ENCODE measurements at regions not wholly inside any gene's neighbourhood (a gene's known extent, or its start where the extent isn't known, plus 50 kb on each side); places are given as distances from the start of the nearest gene placed in this dataset.

DNA sequence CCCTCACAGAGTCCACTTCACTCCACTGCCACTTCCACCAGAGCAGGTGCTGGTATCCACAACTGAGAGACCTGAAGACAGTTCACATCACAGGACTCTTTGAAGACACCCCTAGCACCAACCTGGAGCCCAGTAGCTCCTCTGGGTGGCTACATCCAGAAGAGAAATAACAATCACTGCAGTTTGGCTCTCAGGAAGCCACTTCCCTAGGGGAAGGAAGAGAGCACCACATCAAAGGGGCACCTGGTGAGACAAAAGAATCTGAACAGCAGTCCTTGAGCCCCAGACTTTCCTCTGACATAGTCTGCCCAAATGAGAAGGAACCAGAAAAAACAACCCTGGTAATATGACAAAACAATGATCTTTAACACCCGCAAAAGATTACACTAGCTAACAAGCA, 113.2 kb downstream of the TENT5C start:
- Histone ChIP-seq H3K9me3 (no peaks in the 10 kb centered on the region), H3K4me3 (no peak overlapping the region), H3K27ac (no peak overlapping the region), H3K27me3 (no peaks in the 10 kb centered on the region), H3K36me3 (no peaks in the 10 kb centered on the region), H3K4me1 (ENCODE audit: insufficient read depth) (no peaks in the 10 kb centered on the region)
- DNase-seq: no peak
- 82 to 93% (median 85%) methylated on average over 1 of the region's 1 CpG for WGBS, 3 donors
- TF ChIP-seq EP300 (IDR thresholded peaks at IDR 0.05): no peak
- TF ChIP-seq, protein P1, sequence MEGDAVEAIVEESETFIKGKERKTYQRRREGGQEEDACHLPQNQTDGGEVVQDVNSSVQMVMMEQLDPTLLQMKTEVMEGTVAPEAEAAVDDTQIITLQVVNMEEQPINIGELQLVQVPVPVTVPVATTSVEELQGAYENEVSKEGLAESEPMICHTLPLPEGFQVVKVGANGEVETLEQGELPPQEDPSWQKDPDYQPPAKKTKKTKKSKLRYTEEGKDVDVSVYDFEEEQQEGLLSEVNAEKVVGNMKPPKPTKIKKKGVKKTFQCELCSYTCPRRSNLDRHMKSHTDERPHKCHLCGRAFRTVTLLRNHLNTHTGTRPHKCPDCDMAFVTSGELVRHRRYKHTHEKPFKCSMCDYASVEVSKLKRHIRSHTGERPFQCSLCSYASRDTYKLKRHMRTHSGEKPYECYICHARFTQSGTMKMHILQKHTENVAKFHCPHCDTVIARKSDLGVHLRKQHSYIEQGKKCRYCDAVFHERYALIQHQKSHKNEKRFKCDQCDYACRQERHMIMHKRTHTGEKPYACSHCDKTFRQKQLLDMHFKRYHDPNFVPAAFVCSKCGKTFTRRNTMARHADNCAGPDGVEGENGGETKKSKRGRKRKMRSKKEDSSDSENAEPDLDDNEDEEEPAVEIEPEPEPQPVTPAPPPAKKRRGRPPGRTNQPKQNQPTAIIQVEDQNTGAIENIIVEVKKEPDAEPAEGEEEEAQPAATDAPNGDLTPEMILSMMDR (IDR thresholded peaks at IDR 0.05): no peak
- no peak for TF ChIP-seq POLR2A (IDR thresholded peaks at IDR 0.05)
- intact Hi-C loops (cut with DNase I): no loop called here

DNA sequence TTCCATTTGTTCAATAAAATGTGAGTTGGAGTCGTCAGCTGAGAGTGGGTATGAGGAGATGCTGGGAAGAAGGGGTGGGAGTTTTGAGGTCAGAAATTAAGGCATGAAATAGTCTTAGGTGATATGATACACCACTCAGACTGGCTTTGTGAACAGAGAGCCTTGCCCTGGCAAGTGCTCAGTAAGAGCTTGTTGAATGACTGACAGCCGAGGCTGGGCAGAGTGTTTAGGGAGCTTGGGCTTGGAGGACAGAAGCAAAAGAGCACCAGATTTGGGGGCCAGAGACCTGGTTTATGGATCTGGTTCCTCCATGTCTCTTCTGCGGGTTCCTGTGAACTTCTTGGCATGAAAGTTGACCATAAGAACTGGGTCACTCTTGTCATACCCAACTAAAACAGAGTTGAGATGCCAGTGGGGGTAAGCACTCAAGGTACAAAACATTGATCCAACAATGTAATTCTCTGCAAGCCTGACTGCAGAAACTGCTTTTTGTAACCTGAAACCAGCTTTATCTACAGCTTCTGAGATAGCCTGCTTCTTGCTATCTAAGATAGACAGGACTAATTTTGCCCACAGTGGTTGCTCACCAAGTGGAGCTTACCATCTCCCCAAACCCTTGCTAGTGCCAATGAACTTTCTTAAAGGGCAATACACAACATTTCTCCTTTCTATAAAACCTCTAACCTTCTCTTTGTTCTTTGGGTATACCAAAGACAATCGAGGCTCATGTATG, 126.4 kb downstream of the TENT5C start:
- 85 to 91% (median 87%) methylated on average over 4 of the region's 4 CpGs for WGBS, 3 donors

DNA sequence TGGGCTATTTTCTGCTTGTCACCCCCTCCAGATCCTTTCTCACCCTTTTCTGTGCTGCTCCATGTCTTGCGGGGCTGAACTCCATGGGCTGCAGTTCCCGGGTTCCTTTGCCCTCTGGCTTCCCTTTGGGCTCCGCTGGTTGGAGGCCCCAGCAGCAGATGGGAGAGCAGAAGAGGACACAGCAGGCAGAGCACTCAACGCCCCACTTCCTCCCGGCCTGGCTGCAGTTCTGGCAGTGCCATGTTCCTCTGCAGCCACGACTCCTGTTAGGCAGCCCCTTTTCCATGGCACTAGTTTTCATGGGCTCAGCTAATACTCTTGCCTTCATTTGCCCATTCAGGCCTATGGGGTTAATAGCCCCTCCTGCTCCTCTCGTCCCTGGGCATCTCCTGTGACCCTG, 127.1 kb downstream of the TENT5C start:
- intact Hi-C loops (cut with DNase I): no loop called here
- TF ChIP-seq EP300 (IDR thresholded peaks at IDR 0.05) (no peak), POLR2A (IDR thresholded peaks at IDR 0.05) (no peak)
- TF ChIP-seq, protein P1 (IDR thresholded peaks at IDR 0.05): no peak
- H3K9me3 ChIP-seq: no peaks in the 10 kb centered on the region
- no peaks in the 10 kb centered on the region for H3K36me3 ChIP-seq
- H3K4me1 ChIP-seq (ENCODE audit: insufficient read depth): peaks cover 3% of the 10 kb centered on the region
- H3K4me3 ChIP-seq: no peak overlapping the region
- 89 to 95% (median 90%) methylated on average over 7 of the region's 7 CpGs for WGBS, 3 donors
- no peak for DNase-seq
- H3K27ac ChIP-seq: no peak overlapping the region
- H3K27me3 ChIP-seq: no peaks in the 10 kb centered on the region

More for the DNA sequence above, 126.4 kb downstream of the TENT5C start:
- H3K36me3 ChIP-seq: no peaks in the 10 kb centered on the region
- H3K27me3 ChIP-seq: no peaks in the 10 kb centered on the region
- peaks cover 3% of the 10 kb centered on the region for H3K4me1 ChIP-seq (ENCODE audit: insufficient read depth)
- DNase-seq: no peak
- H3K9me3 ChIP-seq: no peaks in the 10 kb centered on the region
- no peak overlapping the region for H3K4me3 ChIP-seq
- intact Hi-C loops (cut with DNase I): no loop called here
- no peak overlapping the region for H3K27ac ChIP-seq
- TF ChIP-seq, protein P1 (IDR thresholded peaks at IDR 0.05): no peak
- TF ChIP-seq POLR2A (IDR thresholded peaks at IDR 0.05) (no peak), EP300 (IDR thresholded peaks at IDR 0.05) (no peak)

DNA sequence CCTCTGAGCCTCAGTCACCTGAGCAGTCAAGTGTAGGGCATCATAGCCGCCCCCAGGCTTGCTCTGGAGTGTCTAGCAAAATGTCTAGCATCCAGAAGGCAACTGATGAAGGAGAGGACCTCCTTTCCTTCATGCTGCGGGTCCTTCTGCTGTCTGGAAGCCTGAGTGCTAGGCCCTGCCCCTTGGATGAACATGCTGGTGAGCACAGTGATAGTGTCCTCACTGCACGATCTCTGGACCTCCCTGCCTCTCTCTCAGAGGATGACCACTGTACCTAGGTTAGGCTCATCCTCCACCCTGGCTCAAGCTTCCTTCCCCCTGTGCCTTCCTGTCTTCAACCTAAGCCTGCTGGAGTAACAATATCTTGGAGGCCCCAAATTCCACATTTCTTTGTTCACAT, 128.6 kb downstream of the TENT5C start:
- WGBS, 3 donors: 84 to 95% (median 84%) methylated on average over 3 of the region's 3 CpGs
- Histone ChIP-seq H3K4me1 (ENCODE audit: insufficient read depth) (peaks cover 3% of the 10 kb centered on the region), H3K9me3 (no peaks in the 10 kb centered on the region), H3K27ac (peak overlapping the region in 1 of 2 donors; percentile 58), H3K4me3 (no peak overlapping the region), H3K27me3 (no peaks in the 10 kb centered on the region), H3K36me3 (no peaks in the 10 kb centered on the region)
- intact Hi-C loops (cut with DNase I): no loop called here
- no peak for TF ChIP-seq POLR2A (IDR thresholded peaks at IDR 0.05)
- TF ChIP-seq EP300 (IDR thresholded peaks at IDR 0.05): no peak
- no peak for DNase-seq
